CD4-positive, alpha-beta T cell treated with Interleukin-10 for 1 hour (primary cell): ENCODE measurements at regions not wholly inside any gene's neighbourhood (a gene's known extent, or its start where the extent isn't known, plus 50 kb on each side); places are given as distances from the start of the nearest gene placed in this dataset.

Source experiments
- DNase-seq: peaks from one replicate; pipeline ENCODE4 v3.0.0-alpha.2; 2020

- no peak for DNase-seq
These were observed 70.9 kb upstream of the MGMT start for GRCh38 chr10:129396021-129396722.

GRCh38 chr10:129397198-129397974, 69.7 kb upstream of the MGMT start:
- DNase-seq = no peak

GRCh38 chr10:129398711-129399141, 68.3 kb upstream of the MGMT start:
- DNase-seq = no peak

- DNase-seq = no peak
These were observed 66.6 kb upstream of the MGMT start for GRCh38 chr10:129400426-129400825.

- DNase-seq = no peak
These were observed 64.6 kb upstream of the MGMT start for GRCh38 chr10:129402459-129402858.

GRCh38 chr10:129404091-129404490, 63.0 kb upstream of the MGMT start:
- no peak for DNase-seq

GRCh38 chr10:129405389-129405788, 61.7 kb upstream of the MGMT start:
- DNase-seq = no peak

GRCh38 chr10:129410688-129411392, 56.2 kb upstream of the MGMT start:
- no peak for DNase-seq

GRCh38 chr10:129411393-129411705, 55.7 kb upstream of the MGMT start:
- DNase-seq = no peak

- no peak for DNase-seq
These were observed 55.3 kb upstream of the MGMT start for GRCh38 chr10:129411772-129412171.

GRCh38 chr10:129413024-129413423, 54.0 kb upstream of the MGMT start:
- DNase-seq = no peak

GRCh38 chr10:129415215-129416140, 51.6 kb upstream of the MGMT start:
- no peak for DNase-seq

GRCh38 chr10:129416155-129416554, 50.9 kb upstream of the MGMT start:
- DNase-seq = no peak

GRCh38 chr10:129416956-129417765, 49.9 kb upstream of the MGMT start:
- no peak for DNase-seq
